NCI-H2227 (cell line): ENCODE measurements at regions not wholly inside any gene's neighbourhood (a gene's known extent, or its start where the extent isn't known, plus 50 kb on each side); places are given as distances from the start of the nearest gene placed in this dataset.
"Not testable (repeated sequence)": the region's sequence is repeated elsewhere in the genome, so short reads cannot be mapped to it uniquely, and the experiment has no call there.

Source experiments
- DNase-seq: peaks from one replicate; lab custom pipeline; 2025; ENCODE audit not compliant: unreplicated experiment; lab: John Stamatoyannopoulos, UW

DNA sequence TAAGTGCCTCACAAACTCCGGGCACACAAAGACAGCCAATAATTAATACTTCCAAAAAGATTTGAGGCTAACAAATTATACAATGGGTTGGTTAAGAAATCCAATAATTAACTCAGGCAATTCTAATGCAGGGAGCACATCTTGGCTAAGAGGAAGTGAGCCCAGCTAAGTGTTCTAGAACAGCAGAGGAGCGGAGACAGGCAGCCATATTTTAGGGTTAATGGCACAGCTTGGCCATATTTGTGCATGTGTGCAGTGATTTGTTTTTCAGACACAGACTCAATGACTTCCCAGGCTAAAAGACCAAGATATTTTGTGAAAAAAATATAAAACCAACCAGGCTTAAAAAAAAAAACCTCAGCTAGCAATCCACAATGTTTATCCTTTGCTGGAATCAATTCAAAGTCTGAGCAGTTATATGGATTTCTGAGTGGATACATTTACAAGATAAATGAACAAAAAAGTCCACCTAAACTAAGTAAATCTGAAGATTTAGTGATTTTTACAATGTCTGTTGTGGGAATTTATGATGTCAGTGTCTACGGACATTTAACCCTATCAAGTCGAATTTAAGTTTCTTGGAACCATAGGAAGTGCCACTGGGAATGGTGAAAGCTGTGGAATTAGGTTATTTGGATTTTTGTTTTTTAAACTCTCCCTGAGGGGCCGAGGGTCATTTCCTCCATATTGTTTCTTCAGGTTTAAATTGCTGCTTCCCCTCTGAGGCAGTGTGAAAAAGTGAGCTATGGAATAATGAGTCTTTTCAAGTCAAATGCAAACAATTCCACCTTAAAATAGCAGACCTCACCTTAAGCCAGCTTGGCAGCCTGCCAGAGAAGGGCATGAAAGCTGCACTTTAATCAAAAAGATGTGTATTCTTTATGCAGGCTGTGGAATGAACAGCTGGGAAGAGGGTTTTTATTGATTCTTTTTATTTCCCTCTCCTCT, 413.7 kb upstream of the TBL1XR1 start:
- peak; percentile 92 for DNase-seq

GRCh38 chr3:177611752-177612334, 414.6 kb upstream of the TBL1XR1 start:
- DNase-seq, result no peak

DNA sequence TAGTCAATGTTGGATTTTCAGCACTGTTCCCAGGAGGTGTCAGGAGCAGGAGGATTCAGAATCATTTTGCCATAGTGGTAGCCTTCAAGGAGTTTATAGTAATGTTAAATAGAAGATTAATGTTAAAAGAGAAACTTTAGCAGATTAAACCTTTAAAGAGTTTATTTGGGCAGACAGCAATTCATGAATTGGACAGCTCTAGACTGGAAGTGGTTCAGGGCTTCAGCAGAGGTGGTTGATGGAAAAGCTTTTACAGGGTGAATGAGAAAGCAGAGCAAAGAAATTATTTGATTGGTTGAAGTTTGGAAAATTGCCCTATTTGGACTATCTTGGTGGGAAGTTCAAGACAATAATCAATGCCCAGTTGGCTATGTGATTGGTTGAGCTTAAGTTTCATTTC, 416.6 kb upstream of the TBL1XR1 start:
- no peak for DNase-seq

DNA sequence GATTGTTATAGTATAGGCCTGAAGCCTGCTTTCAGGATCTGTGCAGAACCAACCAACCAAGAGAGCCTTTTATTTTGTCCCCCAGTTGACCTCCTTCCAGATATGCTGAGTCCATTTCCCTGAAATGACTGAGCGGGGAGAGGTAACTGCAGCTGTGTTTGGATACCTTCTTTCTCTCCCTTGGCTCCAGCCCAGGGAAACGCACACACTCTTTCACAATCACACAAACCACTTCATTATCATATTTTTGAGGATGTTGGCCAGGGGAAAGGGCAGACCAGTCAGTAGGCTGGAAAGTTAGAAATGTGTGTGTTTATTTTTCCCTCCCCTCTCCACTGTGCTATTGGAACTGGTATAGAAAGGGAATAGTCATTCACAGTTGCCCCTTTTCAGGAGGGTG, 417.7 kb upstream of the TBL1XR1 start:
- no peak for DNase-seq

GRCh38 chr3:177618873-177619733, 421.8 kb upstream of the TBL1XR1 start:
- no peak for DNase-seq

DNA sequence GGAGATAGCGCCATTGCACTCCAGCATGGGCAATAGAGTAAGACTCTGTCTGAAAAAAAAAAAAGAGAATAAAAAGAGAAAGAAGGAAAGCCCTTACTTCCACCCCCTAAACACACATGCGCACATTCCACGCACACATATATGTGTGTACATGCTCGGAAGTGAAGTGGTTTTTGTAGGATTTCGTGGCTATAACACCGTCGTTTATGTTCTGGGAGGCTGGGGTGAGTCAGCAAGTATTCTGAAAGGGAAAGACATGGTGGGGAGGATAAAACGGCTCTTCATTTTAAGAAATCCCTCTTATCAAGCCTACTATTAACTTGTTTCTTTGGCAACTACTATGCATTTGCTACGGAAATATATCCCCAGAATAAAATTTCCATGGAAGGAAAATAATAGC, 422.8 kb upstream of the TBL1XR1 start:
- DNase-seq, result no peak

GRCh38 chr3:177622520-177622919, 425.2 kb upstream of the TBL1XR1 start:
- DNase-seq, result no peak

DNA sequence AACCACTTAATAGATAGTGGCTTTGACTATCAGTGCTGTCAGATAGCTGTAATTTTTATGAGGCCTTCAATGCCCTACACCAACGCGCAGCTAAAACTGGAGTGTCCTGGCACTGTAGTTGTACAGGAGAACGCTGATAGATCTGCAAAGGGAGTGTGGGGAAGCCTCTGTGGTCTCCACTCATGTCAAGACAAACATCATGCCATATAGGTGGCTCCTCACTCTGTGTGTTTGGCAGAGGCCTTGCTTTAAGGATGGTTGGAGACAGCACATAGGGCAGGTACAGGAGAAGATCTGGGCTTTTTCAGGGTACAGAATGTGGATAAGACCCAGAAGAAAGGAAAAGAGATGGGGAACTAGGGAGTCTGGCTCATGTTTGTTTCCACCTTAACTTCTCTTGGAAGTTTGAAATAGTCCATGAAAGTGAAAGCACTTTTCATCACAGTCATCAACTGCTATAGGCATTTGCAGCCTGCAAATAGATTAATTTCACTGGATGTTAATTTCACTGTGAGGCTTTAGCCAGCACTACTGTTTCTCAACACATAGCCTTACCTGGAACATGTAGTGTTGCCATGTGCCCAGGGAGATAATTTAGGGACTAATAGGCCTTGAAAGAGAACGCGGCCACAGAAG, 425.8 kb upstream of the TBL1XR1 start:
- no peak for DNase-seq

GRCh38 chr3:177624528-177625495, 427.5 kb upstream of the TBL1XR1 start:
- no peak for DNase-seq

GRCh38 chr3:177626045-177626444, 428.8 kb upstream of the TBL1XR1 start:
- DNase-seq, result no peak

- not testable (repeated sequence) for DNase-seq
Observed at GRCh38 chr3:177628095-177628719, 430.9 kb upstream of the TBL1XR1 start.

DNA sequence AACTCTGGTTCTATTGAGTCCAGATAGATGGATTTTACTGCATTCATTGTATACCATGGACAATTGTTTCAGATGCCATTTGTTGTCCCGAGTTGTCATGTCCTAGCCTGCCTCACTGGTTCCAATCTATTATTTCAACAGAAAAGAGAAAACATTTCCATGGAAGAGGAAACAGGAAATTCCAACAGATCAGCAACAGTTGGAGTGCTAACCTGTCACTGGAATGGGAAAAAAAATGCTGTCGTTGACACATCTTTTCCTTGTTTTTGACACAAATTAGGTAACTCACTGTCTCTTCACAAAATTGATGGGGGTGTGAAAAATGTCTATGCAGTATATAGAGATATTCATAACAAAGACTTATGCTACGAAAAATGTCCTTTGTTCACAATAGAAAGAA, 432.0 kb upstream of the TBL1XR1 start:
- DNase-seq, result no peak

DNA sequence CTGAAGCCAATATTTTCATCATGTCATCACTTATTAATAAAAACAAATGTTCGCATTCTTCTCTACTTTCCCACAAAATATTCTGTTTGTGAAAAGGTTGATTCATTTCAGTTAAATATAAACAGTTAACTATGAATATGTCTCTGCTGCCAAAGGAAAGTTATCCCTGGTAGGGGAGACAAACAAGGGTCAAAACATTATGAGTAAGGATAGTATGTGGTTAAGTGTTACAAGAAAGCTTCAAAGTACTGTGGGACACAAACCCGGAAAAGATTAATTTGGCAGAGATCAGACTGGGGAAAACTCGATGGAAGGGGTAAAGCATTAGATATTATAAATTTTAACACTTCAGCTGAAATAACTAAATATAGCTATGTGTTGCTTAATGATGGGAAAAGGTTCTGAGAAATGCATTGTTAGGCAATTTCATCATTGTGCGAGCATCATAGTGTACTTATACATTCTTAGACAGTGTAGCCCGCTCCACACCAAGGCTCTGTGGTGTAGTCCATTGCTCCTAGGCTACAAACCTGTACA, 436.5 kb upstream of the TBL1XR1 start:
- DNase-seq, result no peak

DNA sequence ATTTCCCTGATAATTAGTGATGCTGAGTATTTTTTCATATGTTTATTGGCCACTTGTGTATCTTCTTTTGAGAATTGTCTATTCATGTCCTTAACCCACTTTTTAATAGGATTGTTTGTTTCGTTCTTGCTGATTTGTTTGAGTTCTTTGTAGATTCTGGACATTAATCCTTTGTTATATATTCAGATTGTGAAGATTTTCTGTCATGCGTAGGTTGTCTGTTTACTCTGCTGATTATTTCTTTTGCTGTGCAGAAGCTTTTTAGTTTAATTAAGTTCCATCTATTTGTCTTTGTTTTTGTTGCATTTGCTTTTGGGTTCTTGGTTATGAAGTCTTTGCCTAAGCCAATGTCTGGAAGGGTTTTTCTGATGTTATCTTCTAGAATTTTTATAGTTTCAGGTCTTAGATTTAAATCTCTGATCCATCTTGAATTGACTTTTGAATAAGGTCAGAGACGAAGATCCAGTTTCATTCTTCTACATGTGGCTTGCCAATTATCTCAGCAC, 438.4 kb upstream of the TBL1XR1 start:
- not testable (repeated sequence) for DNase-seq

DNA sequence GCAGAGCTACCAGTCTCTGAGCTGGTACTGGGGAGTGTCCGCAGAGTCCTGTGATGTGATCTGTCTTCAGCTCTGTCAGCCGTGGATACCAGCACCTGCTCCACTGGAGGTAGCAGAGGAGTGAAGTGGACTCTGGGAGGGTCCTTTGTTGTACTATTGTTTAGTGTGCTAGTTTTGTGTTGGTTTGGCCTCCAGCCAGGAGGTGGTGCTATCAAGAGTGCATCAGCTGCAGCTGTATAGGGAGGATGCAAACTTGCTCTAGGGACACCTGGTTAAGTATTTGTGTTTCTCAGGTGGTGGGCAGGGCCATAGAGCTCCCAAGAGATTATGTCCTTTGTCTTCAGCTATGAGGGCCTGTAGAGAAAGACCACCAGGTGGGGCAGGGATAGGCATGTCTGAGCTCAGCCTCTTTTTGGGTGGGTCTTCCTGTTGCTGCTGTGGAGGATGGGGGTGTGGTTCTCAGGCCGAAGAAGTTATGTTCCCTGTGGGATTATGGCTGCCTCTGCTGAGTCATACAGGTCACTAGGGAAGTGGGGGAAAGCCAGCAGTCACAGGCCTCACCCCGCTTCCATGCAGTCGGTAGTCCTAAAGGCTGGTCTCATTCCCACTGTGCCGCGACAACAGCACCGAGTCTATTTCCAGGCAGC, 443.2 kb upstream of the TBL1XR1 start:
- DNase-seq, result no peak

DNA sequence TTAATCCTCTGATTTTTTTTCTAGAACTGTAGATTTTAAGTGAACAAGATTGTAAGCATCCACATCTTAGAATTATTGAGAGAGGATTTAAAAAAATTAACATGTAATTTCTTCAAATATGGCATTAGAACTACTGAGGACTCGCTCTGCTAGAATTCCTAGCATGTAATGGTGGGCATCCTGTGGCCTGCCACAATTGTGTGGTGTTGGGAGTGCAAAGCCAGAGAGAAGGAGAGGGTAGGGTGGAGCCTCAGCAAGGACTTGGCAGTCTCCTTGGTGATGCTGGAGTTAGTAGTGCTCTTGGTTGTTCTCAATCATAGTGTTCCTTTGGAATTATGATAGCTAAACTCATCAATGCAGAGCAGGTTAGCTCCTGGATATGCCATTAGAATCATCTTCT, 443.9 kb upstream of the TBL1XR1 start:
- no peak for DNase-seq

GRCh38 chr3:177642042-177642803, 444.9 kb upstream of the TBL1XR1 start:
- DNase-seq, result no peak

DNA sequence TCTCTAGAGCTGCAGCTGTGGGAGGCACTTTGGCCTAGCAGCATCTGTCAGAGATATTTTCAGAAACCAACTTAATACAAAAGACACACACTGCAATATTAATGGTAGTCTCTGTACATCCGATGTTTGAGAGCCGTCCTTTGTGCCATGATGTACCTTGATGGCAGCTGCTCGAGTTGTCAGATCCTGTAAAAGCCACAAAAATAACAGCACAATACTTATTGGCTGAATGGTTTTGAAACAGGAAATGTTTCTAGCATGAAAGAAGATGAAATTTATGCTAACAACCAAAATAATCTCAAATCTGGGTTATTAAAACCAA, 445.5 kb upstream of the TBL1XR1 start:
- no peak for DNase-seq
